ENCODE measurements at regions not wholly inside any gene's neighbourhood (a gene's known extent, or its start where the extent isn't known, plus 50 kb on each side); places are given as distances from the start of the nearest gene placed in this dataset.
A peak's percentile ranks its signal among the peaks of the same experiment; 100 is the strongest.

DNA sequence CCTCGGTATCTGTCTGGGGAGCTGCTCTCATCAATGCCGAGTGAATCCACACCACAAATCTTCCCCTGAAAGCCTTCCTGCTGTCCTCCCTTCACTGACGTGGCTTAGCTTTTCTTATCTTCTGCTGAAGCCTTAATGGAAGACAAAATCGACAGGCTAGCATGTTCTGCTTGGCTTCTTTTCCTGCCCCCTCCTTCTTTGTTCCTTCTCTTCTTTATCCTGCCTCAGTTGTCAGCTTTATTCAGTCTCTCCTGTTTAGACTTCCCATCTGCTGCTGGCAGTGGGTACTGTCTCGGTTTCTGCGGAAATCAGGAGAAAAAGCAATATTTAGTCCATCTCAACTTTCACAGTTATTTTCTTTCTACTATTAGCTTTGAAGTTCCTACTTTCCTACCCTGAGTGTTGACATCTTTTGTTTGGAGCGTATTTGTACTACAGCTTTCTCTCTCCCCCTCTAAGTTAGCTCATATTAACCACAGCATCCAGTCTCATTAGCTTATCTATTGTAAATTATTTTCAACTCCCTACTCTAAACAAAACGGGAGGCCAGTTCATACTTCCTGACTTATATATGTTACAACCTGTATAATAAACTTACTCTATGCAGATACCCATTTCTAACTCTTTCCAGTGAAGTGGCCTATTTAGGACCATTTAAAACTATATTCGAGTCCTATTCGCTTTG lies 226.0 kb downstream of the DACT1 start:
- DNase-seq (ENCODE audit: extremely low spot score, unreplicated experiment): no peak
- TF ChIP-seq, protein P1, sequence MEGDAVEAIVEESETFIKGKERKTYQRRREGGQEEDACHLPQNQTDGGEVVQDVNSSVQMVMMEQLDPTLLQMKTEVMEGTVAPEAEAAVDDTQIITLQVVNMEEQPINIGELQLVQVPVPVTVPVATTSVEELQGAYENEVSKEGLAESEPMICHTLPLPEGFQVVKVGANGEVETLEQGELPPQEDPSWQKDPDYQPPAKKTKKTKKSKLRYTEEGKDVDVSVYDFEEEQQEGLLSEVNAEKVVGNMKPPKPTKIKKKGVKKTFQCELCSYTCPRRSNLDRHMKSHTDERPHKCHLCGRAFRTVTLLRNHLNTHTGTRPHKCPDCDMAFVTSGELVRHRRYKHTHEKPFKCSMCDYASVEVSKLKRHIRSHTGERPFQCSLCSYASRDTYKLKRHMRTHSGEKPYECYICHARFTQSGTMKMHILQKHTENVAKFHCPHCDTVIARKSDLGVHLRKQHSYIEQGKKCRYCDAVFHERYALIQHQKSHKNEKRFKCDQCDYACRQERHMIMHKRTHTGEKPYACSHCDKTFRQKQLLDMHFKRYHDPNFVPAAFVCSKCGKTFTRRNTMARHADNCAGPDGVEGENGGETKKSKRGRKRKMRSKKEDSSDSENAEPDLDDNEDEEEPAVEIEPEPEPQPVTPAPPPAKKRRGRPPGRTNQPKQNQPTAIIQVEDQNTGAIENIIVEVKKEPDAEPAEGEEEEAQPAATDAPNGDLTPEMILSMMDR (IDR thresholded peaks at IDR 0.05): no peak
- H3K36me3 Mint-ChIP-seq (ENCODE audit: unreplicated experiment): peaks cover 15% of the 10 kb centered on the region
- H3K4me1 Mint-ChIP-seq (ENCODE audit: unreplicated experiment): peaks cover 73% of the 10 kb centered on the region
- peaks cover 20% of the 10 kb centered on the region for H3K9me3 Mint-ChIP-seq (ENCODE audit: unreplicated experiment)
- H3K27me3 Mint-ChIP-seq (ENCODE audit: unreplicated experiment): no peaks in the 10 kb centered on the region
- H3K27ac Mint-ChIP-seq (ENCODE audit: unreplicated experiment): no peak overlapping the region
- H3K4me3 Mint-ChIP-seq (ENCODE audit: unreplicated experiment): no peak overlapping the region

DNA sequence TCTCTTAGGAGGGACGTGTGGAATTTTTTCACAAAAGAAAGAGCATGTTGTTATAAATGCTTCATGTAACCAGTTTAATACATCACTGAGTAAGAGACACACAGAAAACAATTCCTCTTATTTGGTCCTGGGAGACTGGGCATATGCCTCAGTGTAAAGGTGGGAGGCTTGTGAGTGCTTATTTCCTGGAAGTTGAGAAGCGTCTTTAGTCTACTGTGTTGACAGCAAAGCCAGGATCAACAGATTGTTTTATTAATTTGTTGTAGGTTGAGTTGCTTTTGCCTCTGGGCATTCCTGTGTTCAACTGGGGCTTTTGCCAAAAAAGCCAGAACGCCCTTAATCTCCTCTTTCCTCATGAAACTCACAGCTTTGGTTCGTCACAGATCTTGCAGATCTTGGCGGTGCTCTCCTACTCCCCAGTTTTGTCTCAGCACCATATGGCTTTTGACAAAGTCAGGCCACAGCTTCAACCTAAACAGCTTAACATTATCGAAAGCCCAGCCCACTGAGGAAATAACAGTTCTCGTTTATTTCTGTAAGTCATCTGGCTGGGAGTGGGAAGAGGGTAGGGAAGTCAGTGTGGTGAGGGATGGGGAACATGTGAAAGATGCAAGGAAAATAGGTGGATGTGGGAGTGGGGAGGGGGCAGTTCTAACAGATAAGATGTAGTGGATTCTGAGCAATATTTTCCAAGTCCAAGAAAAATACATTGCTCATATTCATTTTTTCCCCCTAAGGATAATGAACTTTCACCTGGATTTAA lies 227.2 kb downstream of the DACT1 start:
- Mint-ChIP-seq H3K4me1 (ENCODE audit: unreplicated experiment) (peaks cover 72% of the 10 kb centered on the region), H3K4me3 (ENCODE audit: unreplicated experiment) (peak overlapping the region; percentile 24), H3K9me3 (ENCODE audit: unreplicated experiment) (peaks cover 12% of the 10 kb centered on the region), H3K27me3 (ENCODE audit: unreplicated experiment) (no peaks in the 10 kb centered on the region), H3K36me3 (ENCODE audit: unreplicated experiment) (peaks cover 9% of the 10 kb centered on the region), H3K27ac (ENCODE audit: unreplicated experiment) (peak overlapping the region; percentile 89)
- DNase-seq (ENCODE audit: extremely low spot score, unreplicated experiment): no peak
- TF ChIP-seq, protein P1 (IDR thresholded peaks at IDR 0.05): no peak

DNA sequence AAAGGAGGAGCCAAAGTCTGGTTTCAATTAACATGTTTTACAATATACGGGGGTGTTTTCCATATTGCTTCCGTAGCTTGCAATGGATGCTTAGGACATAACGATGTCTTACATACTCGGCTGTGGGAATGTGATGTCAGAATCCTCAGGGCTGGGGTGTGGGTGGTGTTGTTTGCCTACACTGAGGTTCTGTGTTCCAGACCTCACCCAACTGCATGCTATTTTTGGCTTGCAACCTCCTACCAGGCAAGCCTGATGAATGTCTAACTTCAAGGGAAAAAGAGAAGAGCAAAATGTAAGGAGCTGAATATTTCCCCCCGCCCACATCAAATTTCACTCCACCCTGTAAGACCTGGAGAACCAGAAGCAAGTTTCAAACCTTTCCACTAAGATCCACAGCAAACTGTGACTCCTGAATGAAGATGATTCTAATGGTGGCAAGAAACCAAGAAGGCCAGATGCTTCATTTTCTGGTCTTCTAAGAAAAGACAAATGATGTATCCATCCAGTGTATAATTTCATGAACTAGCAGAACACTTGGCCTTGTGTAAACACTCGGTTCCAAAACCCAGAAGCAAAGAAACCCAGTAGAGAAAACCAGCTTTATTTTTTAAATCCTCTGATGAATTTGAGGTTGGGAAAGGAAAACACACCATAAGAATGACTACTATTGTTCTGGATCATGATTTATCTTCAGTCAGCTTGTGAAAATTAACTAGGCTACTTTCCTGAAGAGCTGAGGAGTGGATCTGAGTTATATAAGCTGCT lies 227.9 kb downstream of the DACT1 start:
- Mint-ChIP-seq H3K4me3 (ENCODE audit: unreplicated experiment) (no peak overlapping the region), H3K4me1 (ENCODE audit: unreplicated experiment) (peaks cover 67% of the 10 kb centered on the region), H3K27me3 (ENCODE audit: unreplicated experiment) (no peaks in the 10 kb centered on the region), H3K27ac (ENCODE audit: unreplicated experiment) (peak overlapping the region; percentile 89), H3K36me3 (ENCODE audit: unreplicated experiment) (peaks cover 9% of the 10 kb centered on the region), H3K9me3 (ENCODE audit: unreplicated experiment) (peaks cover 12% of the 10 kb centered on the region)
- TF ChIP-seq, protein P1 (IDR thresholded peaks at IDR 0.05): no peak
- DNase-seq (ENCODE audit: extremely low spot score, unreplicated experiment): no peak

DNA sequence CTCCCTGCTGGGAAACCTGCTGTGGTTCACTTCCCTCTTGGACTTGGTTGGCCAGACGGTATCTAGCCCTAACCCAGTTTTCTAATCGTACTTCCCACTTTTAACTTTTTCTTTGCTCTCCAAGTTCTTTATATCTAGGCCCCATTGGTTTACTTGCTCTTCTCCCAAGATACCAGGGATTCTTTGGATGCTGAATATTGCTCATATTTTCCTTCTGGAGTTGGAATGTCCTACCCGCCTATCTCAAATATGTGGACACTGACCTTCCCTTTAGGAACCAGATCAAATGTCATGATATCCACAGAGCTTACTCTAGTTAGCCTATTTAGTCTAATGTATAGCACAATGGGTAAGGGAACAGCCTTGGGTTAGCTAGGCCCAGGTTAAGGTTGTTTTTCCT lies 228.6 kb downstream of the DACT1 start:
- Mint-ChIP-seq H3K4me3 (ENCODE audit: unreplicated experiment) (no peak overlapping the region), H3K27me3 (ENCODE audit: unreplicated experiment) (no peaks in the 10 kb centered on the region), H3K4me1 (ENCODE audit: unreplicated experiment) (peaks cover 65% of the 10 kb centered on the region), H3K36me3 (ENCODE audit: unreplicated experiment) (peaks cover 9% of the 10 kb centered on the region), H3K27ac (ENCODE audit: unreplicated experiment) (peak overlapping the region; percentile 89), H3K9me3 (ENCODE audit: unreplicated experiment) (peaks cover 12% of the 10 kb centered on the region)
- no peak for DNase-seq (ENCODE audit: extremely low spot score, unreplicated experiment)
- TF ChIP-seq, protein P1 (IDR thresholded peaks at IDR 0.05): no peak

DNA sequence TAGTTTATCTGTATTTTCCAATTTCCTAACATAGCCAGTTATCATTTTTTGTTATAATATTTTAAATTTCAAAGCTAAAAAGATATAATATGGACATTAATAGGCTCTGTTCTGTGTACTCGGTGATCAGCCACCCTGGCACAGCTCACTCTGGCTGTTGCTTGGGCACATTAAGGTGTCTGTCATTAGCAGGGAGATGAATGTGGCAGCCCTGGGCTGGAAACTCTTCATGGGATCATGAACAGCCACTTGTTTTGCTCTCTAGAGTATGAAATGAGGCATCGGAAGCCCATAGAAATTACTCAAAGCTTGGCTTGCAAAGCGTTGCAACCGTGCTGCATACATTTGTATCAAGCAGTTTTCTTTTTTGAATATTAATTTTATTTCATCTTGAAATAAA lies 233.2 kb downstream of the DACT1 start:
- TF ChIP-seq, protein P1 (IDR thresholded peaks at IDR 0.05): no peak
- no peak overlapping the region for H3K27ac Mint-ChIP-seq (ENCODE audit: unreplicated experiment)
- no peaks in the 10 kb centered on the region for H3K27me3 Mint-ChIP-seq (ENCODE audit: unreplicated experiment)
- peaks cover 51% of the 10 kb centered on the region for H3K4me1 Mint-ChIP-seq (ENCODE audit: unreplicated experiment)
- no peaks in the 10 kb centered on the region for H3K9me3 Mint-ChIP-seq (ENCODE audit: unreplicated experiment)
- DNase-seq (ENCODE audit: extremely low spot score, unreplicated experiment): no peak
- H3K36me3 Mint-ChIP-seq (ENCODE audit: unreplicated experiment): peaks cover 3% of the 10 kb centered on the region
- H3K4me3 Mint-ChIP-seq (ENCODE audit: unreplicated experiment): no peak overlapping the region

Data from osteocyte (in vitro differentiated cells).